ENCODE measurements at regions not wholly inside any gene's neighbourhood (a gene's known extent, or its start where the extent isn't known, plus 50 kb on each side); places are given as distances from the start of the nearest gene placed in this dataset.

DNA sequence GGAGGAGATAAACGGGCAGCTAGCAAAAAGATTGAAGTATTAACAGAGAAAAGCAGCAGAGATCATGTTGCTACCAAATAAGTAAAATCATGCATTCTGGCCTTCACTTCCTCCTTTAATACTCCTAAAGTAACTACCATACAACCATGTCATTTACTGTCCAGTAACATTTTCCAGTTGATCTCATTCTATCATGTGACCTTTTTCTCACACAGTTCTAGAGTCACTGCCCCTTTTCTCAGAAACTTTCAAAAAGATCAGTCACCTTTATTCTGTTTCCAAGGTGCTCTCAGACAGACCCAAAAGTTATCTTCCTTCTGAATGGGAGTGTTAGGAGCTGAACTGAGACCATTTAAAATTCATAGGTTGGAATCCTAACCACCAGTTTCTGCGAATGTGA is 984.4 kb downstream of the FAM181B start:
- Histone ChIP-seq H3K4me3 (ENCODE audit: low read depth, low read length) (no peak overlapping the region), H3K27me3 (ENCODE audit: control insufficient read depth, insufficient read depth, low read length) (no peaks in the 10 kb centered on the region), H3K36me3 (ENCODE audit: control insufficient read depth, insufficient read depth, low read length) (no peaks in the 10 kb centered on the region)
- ChIA-PET POLR2A (no interaction called here), CTCF (no interaction called here)
- TF ChIP-seq, protein P1, sequence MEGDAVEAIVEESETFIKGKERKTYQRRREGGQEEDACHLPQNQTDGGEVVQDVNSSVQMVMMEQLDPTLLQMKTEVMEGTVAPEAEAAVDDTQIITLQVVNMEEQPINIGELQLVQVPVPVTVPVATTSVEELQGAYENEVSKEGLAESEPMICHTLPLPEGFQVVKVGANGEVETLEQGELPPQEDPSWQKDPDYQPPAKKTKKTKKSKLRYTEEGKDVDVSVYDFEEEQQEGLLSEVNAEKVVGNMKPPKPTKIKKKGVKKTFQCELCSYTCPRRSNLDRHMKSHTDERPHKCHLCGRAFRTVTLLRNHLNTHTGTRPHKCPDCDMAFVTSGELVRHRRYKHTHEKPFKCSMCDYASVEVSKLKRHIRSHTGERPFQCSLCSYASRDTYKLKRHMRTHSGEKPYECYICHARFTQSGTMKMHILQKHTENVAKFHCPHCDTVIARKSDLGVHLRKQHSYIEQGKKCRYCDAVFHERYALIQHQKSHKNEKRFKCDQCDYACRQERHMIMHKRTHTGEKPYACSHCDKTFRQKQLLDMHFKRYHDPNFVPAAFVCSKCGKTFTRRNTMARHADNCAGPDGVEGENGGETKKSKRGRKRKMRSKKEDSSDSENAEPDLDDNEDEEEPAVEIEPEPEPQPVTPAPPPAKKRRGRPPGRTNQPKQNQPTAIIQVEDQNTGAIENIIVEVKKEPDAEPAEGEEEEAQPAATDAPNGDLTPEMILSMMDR (IDR thresholded peaks at IDR 0.05; ENCODE audit: insufficient read depth, low read depth, low read length), result no peak
- no peak for DNase-seq (ENCODE audit: low read depth)

GRCh38 chr11:81744336-81745116 is 989.1 kb downstream of the FAM181B start:
- ChIA-PET POLR2A (no interaction called here), CTCF (no interaction called here)
- no peak for DNase-seq (ENCODE audit: low read depth)
- no peaks in the 10 kb centered on the region for H3K36me3 ChIP-seq (ENCODE audit: control insufficient read depth, insufficient read depth, low read length)
- H3K4me3 ChIP-seq (ENCODE audit: low read depth, low read length), result no peak overlapping the region
- TF ChIP-seq, protein P1 (IDR thresholded peaks at IDR 0.05; ENCODE audit: insufficient read depth, low read depth, low read length), result no peak
- H3K27me3 ChIP-seq (ENCODE audit: control insufficient read depth, insufficient read depth, low read length), result no peaks in the 10 kb centered on the region

DNA sequence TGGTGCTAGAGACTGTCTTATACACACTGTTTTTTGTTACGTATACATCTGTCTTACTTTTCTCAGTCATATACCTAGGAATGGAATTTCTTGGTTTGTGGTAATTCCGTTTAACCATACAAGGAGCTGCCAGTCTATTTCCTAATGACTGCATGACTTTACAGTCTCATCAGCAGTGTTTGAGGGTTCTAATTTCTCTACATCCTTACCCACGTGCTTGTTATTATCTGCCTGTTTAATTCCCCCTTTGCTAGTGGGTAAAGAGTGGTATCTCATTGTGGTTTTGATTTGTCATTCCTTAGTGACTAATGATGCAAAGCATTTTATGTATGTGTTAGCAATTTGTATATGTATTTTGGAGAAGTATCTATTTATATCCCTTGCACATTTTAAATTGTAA is 1008.0 kb downstream of the FAM181B start:
- no peaks in the 10 kb centered on the region for H3K27me3 ChIP-seq (ENCODE audit: control insufficient read depth, insufficient read depth, low read length)
- ChIA-PET POLR2A (no interaction called here), CTCF (no interaction called here)
- TF ChIP-seq, protein P1 (IDR thresholded peaks at IDR 0.05; ENCODE audit: insufficient read depth, low read depth, low read length), result no peak
- DNase-seq (ENCODE audit: low read depth), result no peak
- no peak overlapping the region for H3K4me3 ChIP-seq (ENCODE audit: low read depth, low read length)
- H3K36me3 ChIP-seq (ENCODE audit: control insufficient read depth, insufficient read depth, low read length), result no peaks in the 10 kb centered on the region

DNA sequence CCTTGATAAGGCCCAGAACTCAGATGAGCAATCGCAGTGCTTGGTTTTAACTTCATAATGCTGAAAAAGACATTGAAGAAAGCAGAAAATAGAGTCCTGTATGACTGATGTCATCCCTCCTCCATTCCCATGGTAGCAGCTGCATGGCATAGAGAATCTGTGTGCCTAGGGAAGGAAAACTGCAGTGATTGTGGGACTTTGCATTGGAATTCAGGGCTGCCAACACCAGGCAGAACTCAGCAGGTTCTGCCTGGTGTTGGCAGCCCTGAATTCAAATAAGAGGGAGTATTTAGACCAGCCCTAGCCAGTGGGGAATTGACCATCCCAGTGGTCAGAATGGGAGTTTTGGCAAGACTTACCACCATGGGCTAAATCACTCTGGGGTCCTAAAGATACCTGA is 1016.0 kb downstream of the FAM181B start:
- Histone ChIP-seq H3K27me3 (ENCODE audit: control insufficient read depth, insufficient read depth, low read length) (no peaks in the 10 kb centered on the region), H3K4me3 (ENCODE audit: low read depth, low read length) (no peak overlapping the region), H3K36me3 (ENCODE audit: control insufficient read depth, insufficient read depth, low read length) (no peaks in the 10 kb centered on the region)
- ChIA-PET CTCF (no interaction called here), POLR2A (no interaction called here)
- no peak for DNase-seq (ENCODE audit: low read depth)
- TF ChIP-seq, protein P1 (IDR thresholded peaks at IDR 0.05; ENCODE audit: insufficient read depth, low read depth, low read length), result no peak

GRCh38 chr11:81707881-81708280 is 1025.8 kb downstream of the FAM181B start:
- H3K36me3 ChIP-seq (ENCODE audit: control insufficient read depth, insufficient read depth, low read length), result no peaks in the 10 kb centered on the region
- ChIA-PET CTCF (no interaction called here), POLR2A (no interaction called here)
- no peak for DNase-seq (ENCODE audit: low read depth)
- TF ChIP-seq, protein P1 (IDR thresholded peaks at IDR 0.05; ENCODE audit: insufficient read depth, low read depth, low read length), result no peak
- H3K4me3 ChIP-seq (ENCODE audit: low read depth, low read length), result no peak overlapping the region
- H3K27me3 ChIP-seq (ENCODE audit: control insufficient read depth, insufficient read depth, low read length), result no peaks in the 10 kb centered on the region
